ENCODE measurements at regions not wholly inside any gene's neighbourhood (a gene's known extent, or its start where the extent isn't known, plus 50 kb on each side); places are given as distances from the start of the nearest gene placed in this dataset.

- Histone ChIP-seq H3K4me1 (ENCODE audit: insufficient read depth, insufficient read length) (no peaks in the 10 kb centered on the region), H3K9me3 (ENCODE audit: insufficient read depth, low read length) (no peaks in the 10 kb centered on the region), H3K9ac (ENCODE audit: insufficient read length, low read depth) (no peak overlapping the region), H3K27me3 (ENCODE audit: insufficient read depth, insufficient read length) (no peaks in the 10 kb centered on the region), H3K36me3 (ENCODE audit: insufficient read depth, insufficient read length, low read length) (no peaks in the 10 kb centered on the region), H3K4me3 (ENCODE audit: insufficient read length, low read depth) (no peak overlapping the region)
- no peak for TF ChIP-seq ZNF274 (IDR thresholded peaks at IDR 0.05; ENCODE audit: low read depth, low read length)
- no peak for TF ChIP-seq YY1 (IDR thresholded peaks at IDR 0.05; ENCODE audit: insufficient read depth, insufficient read length)
- TF ChIP-seq SUZ12 (IDR thresholded peaks at IDR 0.05; ENCODE audit: extremely low read depth, insufficient read depth, insufficient read length), result no peak
- peak; percentile 2 for DNase-seq (ENCODE audit: low read depth, low spot score)
These were observed 147.9 kb upstream of the TFPI start for GRCh38 chr2:187702157-187702556.

GRCh38 chr2:187708272-187708671 is 154.0 kb upstream of the TFPI start:
- DNase-seq (ENCODE audit: low read depth, low spot score), result no peak
- TF ChIP-seq ZNF274 (IDR thresholded peaks at IDR 0.05; ENCODE audit: low read depth, low read length) (no peak), SUZ12 (IDR thresholded peaks at IDR 0.05; ENCODE audit: extremely low read depth, insufficient read depth, insufficient read length) (no peak)
- no peaks in the 10 kb centered on the region for H3K4me1 ChIP-seq (ENCODE audit: insufficient read depth, insufficient read length)
- H3K36me3 ChIP-seq (ENCODE audit: insufficient read depth, insufficient read length, low read length), result no peaks in the 10 kb centered on the region
- H3K9me3 ChIP-seq (ENCODE audit: insufficient read depth, low read length), result no peaks in the 10 kb centered on the region
- no peak overlapping the region for H3K4me3 ChIP-seq (ENCODE audit: insufficient read length, low read depth)
- no peak overlapping the region for H3K9ac ChIP-seq (ENCODE audit: insufficient read length, low read depth)
- no peaks in the 10 kb centered on the region for H3K27me3 ChIP-seq (ENCODE audit: insufficient read depth, insufficient read length)

- Histone ChIP-seq H3K27me3 (ENCODE audit: insufficient read depth, insufficient read length) (no peaks in the 10 kb centered on the region), H3K9me3 (ENCODE audit: insufficient read depth, low read length) (no peaks in the 10 kb centered on the region), H3K4me1 (ENCODE audit: insufficient read depth, insufficient read length) (no peaks in the 10 kb centered on the region), H3K36me3 (ENCODE audit: insufficient read depth, insufficient read length, low read length) (no peaks in the 10 kb centered on the region), H3K4me3 (ENCODE audit: insufficient read length, low read depth) (no peak overlapping the region), H3K9ac (ENCODE audit: insufficient read length, low read depth) (no peak overlapping the region)
- DNase-seq (ENCODE audit: low read depth, low spot score), result no peak
- TF ChIP-seq SUZ12 (IDR thresholded peaks at IDR 0.05; ENCODE audit: extremely low read depth, insufficient read depth, insufficient read length) (no peak), YY1 (IDR thresholded peaks at IDR 0.05; ENCODE audit: insufficient read depth, insufficient read length) (no peak), ZNF274 (IDR thresholded peaks at IDR 0.05; ENCODE audit: low read depth, low read length) (no peak)
These were observed 154.8 kb upstream of the TFPI start for GRCh38 chr2:187709065-187709464.

- no peaks in the 10 kb centered on the region for H3K36me3 ChIP-seq (ENCODE audit: insufficient read depth, insufficient read length, low read length)
- no peak overlapping the region for H3K9ac ChIP-seq (ENCODE audit: insufficient read length, low read depth)
- no peaks in the 10 kb centered on the region; the same call in 1 of the 2 replicates for H3K9me3 ChIP-seq (ENCODE audit: insufficient read depth, low read length)
- no peak overlapping the region for H3K4me3 ChIP-seq (ENCODE audit: insufficient read length, low read depth)
- H3K27me3 ChIP-seq (ENCODE audit: insufficient read depth, insufficient read length), result no peaks in the 10 kb centered on the region
- DNase-seq (ENCODE audit: low read depth, low spot score), result no peak
- no peaks in the 10 kb centered on the region for H3K4me1 ChIP-seq (ENCODE audit: insufficient read depth, insufficient read length)
- TF ChIP-seq ZNF274 (IDR thresholded peaks at IDR 0.05; ENCODE audit: low read depth, low read length), result no peak
- no peak for TF ChIP-seq SUZ12 (IDR thresholded peaks at IDR 0.05; ENCODE audit: extremely low read depth, insufficient read depth, insufficient read length)
- TF ChIP-seq YY1 (IDR thresholded peaks at IDR 0.05; ENCODE audit: insufficient read depth, insufficient read length), result no peak
These were observed 156.7 kb upstream of the TFPI start for GRCh38 chr2:187710791-187711521.

- no peaks in the 10 kb centered on the region for H3K27me3 ChIP-seq (ENCODE audit: insufficient read depth, insufficient read length)
- H3K36me3 ChIP-seq (ENCODE audit: insufficient read depth, insufficient read length, low read length), result no peaks in the 10 kb centered on the region
- H3K9ac ChIP-seq (ENCODE audit: insufficient read length, low read depth), result no peak overlapping the region
- peaks cover 4% of the 10 kb centered on the region; the same call in 1 of the 2 replicates for H3K9me3 ChIP-seq (ENCODE audit: insufficient read depth, low read length)
- no peak for DNase-seq (ENCODE audit: low read depth, low spot score)
- H3K4me1 ChIP-seq (ENCODE audit: insufficient read depth, insufficient read length), result no peaks in the 10 kb centered on the region
- TF ChIP-seq ZNF274 (IDR thresholded peaks at IDR 0.05; ENCODE audit: low read depth, low read length), result no peak
- TF ChIP-seq YY1 (IDR thresholded peaks at IDR 0.05; ENCODE audit: insufficient read depth, insufficient read length), result no peak
- TF ChIP-seq SUZ12 (IDR thresholded peaks at IDR 0.05; ENCODE audit: extremely low read depth, insufficient read depth, insufficient read length), result no peak
- H3K4me3 ChIP-seq (ENCODE audit: insufficient read length, low read depth), result no peak overlapping the region
These were observed 161.4 kb upstream of the TFPI start for GRCh38 chr2:187715590-187715989.

- Histone ChIP-seq H3K9me3 (ENCODE audit: insufficient read depth, low read length) (peaks cover 6% of the 10 kb centered on the region; the same call in 1 of the 2 replicates), H3K27me3 (ENCODE audit: insufficient read depth, insufficient read length) (no peaks in the 10 kb centered on the region), H3K9ac (ENCODE audit: insufficient read length, low read depth) (no peak overlapping the region), H3K36me3 (ENCODE audit: insufficient read depth, insufficient read length, low read length) (no peaks in the 10 kb centered on the region), H3K4me1 (ENCODE audit: insufficient read depth, insufficient read length) (no peaks in the 10 kb centered on the region), H3K4me3 (ENCODE audit: insufficient read length, low read depth) (no peak overlapping the region)
- TF ChIP-seq ZNF274 (IDR thresholded peaks at IDR 0.05; ENCODE audit: low read depth, low read length) (no peak), YY1 (IDR thresholded peaks at IDR 0.05; ENCODE audit: insufficient read depth, insufficient read length) (no peak), SUZ12 (IDR thresholded peaks at IDR 0.05; ENCODE audit: extremely low read depth, insufficient read depth, insufficient read length) (no peak)
- no peak for DNase-seq (ENCODE audit: low read depth, low spot score)
These were observed 162.1 kb upstream of the TFPI start for GRCh38 chr2:187716301-187716700.

GRCh38 chr2:187718092-187718491 is 163.9 kb upstream of the TFPI start:
- Histone ChIP-seq H3K9ac (ENCODE audit: insufficient read length, low read depth) (no peak overlapping the region), H3K9me3 (ENCODE audit: insufficient read depth, low read length) (peaks cover 6% of the 10 kb centered on the region; the same call in 1 of the 2 replicates), H3K27me3 (ENCODE audit: insufficient read depth, insufficient read length) (no peaks in the 10 kb centered on the region), H3K4me1 (ENCODE audit: insufficient read depth, insufficient read length) (no peaks in the 10 kb centered on the region), H3K4me3 (ENCODE audit: insufficient read length, low read depth) (no peak overlapping the region), H3K36me3 (ENCODE audit: insufficient read depth, insufficient read length, low read length) (no peaks in the 10 kb centered on the region)
- no peak for TF ChIP-seq ZNF274 (IDR thresholded peaks at IDR 0.05; ENCODE audit: low read depth, low read length)
- TF ChIP-seq SUZ12 (IDR thresholded peaks at IDR 0.05; ENCODE audit: extremely low read depth, insufficient read depth, insufficient read length), result no peak
- TF ChIP-seq YY1 (IDR thresholded peaks at IDR 0.05; ENCODE audit: insufficient read depth, insufficient read length), result no peak
- peak; percentile 9 for DNase-seq (ENCODE audit: low read depth, low spot score)
